SK-MEL-5 (cell line): ENCODE measurements at regions not wholly inside any gene's neighbourhood (a gene's known extent, or its start where the extent isn't known, plus 50 kb on each side); places are given as distances from the start of the nearest gene placed in this dataset.
"Not testable (repeated sequence)": the region's sequence is repeated elsewhere in the genome, so short reads cannot be mapped to it uniquely, and the experiment has no call there.

Experiments
- DNase-seq: peaks from one replicate; pipeline ENCODE4 v3.0.0-alpha.2; 2016; ENCODE audit warnings: low read depth, low spot score
- in situ Hi-C: cut with HindIII; loops from 2 replicates; pipeline ENCODE4 v1.10.0; 2016; ENCODE audit warnings: low sequenced_read_pairs, high pct_unique_total_duplicates, low pct_unique_long_range_greater_than_20kb

DNA sequence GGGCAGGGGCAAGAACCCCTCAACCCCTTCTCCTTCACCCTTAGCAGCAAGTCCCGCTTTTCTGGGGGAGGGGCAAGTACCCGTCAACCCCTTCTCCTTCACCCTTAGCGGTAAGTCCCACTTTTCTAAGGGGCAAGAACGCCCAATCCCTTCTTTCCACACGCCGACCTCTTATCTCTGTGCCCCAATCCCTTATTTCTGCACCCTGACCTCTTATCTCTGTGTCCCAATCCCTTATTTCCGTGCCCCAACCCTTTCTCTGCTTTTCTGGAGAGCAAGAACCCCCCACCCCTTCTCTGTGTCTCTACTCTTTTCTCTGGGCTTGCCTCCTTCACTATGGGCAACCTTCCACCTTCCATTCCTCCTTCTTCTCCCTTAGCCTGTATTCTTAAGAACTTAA, 225.0 kb upstream of the DUSP10 start:
- DNase-seq, in situ Hi-C loops: not testable (repeated sequence)

- in situ Hi-C loops, DNase-seq: not testable (repeated sequence)
These were observed 224.0 kb upstream of the DUSP10 start for GRCh38 chr1:221965891-221966290.

DNA sequence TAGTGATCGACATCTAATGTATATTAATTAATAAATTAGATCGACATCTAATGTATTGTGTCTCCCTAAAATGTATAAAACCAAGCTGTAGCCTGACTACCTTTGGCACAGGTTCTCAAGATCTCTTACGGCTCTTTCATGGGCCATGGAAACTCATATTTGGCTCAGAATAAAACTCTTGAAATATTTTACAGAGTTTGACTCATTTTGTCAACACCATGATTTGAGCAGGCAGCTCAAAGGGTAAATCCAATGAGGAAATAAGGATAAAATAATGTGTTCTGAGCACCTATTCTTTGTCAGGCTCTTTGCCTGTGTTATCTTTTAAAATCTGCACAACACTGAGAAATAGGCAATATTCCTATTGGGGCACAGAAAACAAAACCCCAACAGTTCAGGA, 223.4 kb upstream of the DUSP10 start:
- no peak for DNase-seq
- in situ Hi-C loops, result no loop called here

GRCh38 chr1:221963742-221964141, 221.9 kb upstream of the DUSP10 start:
- in situ Hi-C loops, result no loop called here
- DNase-seq, result no peak

- DNase-seq, result no peak
- in situ Hi-C loops, result no loop called here
These were observed 220.5 kb upstream of the DUSP10 start for GRCh38 chr1:221962385-221962784.

DNA sequence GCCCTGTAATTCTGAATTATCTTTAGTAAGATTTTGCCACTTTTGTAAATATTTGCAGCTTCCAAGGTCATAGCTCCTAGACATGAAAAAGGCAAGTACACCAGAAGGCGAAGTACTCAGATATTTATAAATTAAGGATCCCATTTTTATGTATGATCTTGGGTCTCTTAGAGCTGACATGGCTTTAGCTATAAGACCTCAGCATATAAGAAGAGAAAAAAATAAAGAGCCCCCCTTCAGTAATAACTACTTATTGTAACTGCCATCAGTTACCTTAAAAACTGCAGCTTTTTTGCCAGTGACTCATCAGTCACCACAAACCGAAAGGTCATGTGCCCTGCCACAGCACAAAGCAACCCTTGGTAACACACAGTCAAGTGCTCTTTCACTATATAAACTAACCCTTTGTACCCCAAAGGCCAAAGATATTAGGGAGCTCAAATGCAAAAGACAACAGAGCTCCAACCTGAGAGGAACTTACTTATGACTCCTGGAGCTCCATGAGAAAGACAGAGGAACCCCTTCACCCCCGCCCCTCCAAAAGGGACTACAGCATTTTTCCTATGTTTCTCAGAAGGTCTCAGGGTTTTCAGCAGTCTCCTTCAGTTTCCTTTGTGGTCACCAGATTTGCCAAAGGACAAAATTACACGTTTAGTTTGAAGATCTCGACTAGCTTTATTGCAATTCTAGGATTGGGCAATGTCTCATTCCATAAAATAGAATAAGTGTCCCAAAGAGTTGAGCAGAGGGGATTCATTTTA, 219.8 kb upstream of the DUSP10 start:
- peak; percentile 99 for DNase-seq
- in situ Hi-C loops, result no loop called here

- in situ Hi-C loops, result not testable (repeated sequence)
- DNase-seq, result peak; percentile 23
These were observed 216.3 kb upstream of the DUSP10 start for GRCh38 chr1:221958161-221958562.

DNA sequence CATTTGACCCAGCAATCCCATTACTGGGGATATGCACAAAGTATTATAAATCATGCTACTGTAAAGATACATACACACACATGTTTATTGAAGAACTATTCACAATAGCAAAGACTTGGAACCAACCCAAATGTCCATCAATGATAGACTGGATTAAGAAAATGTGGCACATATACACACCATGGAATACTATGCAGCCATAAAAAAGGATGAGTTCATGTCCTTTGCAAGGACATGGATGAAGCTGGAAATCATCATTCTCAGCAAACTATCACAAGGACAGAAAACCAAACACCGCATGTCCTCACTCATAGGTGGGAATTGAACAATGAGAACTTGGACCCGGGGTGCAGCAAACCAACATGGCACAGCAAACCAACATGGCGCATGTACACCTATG, 215.5 kb upstream of the DUSP10 start:
- in situ Hi-C loops, DNase-seq: not testable (repeated sequence)

DNA sequence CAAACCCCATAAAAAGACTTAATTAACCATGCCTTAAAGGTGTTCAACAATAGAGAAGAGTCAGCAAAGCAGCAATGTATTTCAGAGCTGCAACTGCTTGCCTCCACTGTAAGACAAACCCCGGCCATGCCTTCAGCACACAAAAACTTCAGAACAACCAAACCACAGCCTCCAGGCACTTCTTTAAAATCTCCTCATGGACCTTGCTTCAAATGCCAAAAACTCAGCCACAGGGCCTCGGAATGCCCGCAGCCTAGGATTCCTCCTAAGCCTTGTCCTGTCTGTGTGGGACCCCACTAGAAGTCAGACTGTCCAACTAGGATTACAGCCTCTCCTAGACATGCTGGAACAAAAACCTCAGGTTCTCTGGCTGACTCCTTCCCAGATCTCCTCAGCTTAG, 208.1 kb upstream of the DUSP10 start:
- in situ Hi-C loops, result no loop called here

GRCh38 chr1:221948459-221948858, 206.6 kb upstream of the DUSP10 start:
- in situ Hi-C loops, result no loop called here
- no peak for DNase-seq

More for the DNA sequence above, 208.1 kb upstream of the DUSP10 start:
- DNase-seq, result no peak

GRCh38 chr1:221947731-221948130, 205.8 kb upstream of the DUSP10 start:
- in situ Hi-C loops, result no loop called here
- no peak for DNase-seq

- in situ Hi-C loops, result no loop called here
- DNase-seq, result no peak
These were observed 204.9 kb upstream of the DUSP10 start for GRCh38 chr1:221946768-221947167.

DNA sequence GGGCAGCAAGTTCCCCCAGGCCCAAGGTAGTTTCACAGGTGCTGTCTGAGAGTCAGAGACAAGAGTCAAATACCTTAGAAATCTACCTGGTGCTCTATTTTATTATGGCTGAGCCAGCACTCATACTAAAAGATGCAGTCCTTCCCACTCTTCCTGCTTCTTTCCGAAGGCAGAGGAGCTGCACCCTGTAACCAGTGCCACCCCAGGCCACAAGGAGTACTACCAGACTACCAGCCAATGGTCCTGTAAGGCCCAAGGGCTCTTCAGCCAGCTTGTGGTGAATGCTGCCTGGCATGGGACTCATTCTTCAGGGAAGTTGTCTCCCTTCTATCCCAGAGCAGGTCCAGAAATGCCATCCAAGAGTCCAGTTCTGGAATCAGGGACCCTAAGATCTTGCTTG, 203.8 kb upstream of the DUSP10 start:
- DNase-seq, result no peak
- in situ Hi-C loops, result no loop called here

- in situ Hi-C loops, result no loop called here
- no peak for DNase-seq
These were observed 202.5 kb upstream of the DUSP10 start for GRCh38 chr1:221944247-221944870.

DNA sequence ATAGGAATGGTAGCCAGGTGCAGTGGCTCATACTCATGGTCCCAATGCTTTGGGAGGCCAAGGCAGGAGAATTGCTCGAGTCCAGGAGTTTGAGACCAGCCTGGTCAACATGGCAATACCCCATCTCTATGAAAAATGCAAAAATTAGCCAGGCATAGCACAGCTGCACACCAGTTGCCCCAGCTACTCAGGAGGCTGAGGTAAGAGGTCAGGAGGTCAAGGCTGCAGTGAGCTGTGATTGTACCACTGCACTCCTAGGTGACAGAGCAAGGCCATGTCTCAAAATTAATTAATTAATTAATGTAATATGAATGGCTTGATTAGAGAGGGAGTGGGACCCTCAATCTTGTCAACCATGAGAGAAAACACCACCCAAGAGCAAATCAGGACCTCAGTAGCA, 198.7 kb upstream of the DUSP10 start:
- in situ Hi-C loops, result no loop called here
- no peak for DNase-seq

GRCh38 chr1:221939607-221940006, 197.7 kb upstream of the DUSP10 start:
- DNase-seq, result no peak
- in situ Hi-C loops, result no loop called here

DNA sequence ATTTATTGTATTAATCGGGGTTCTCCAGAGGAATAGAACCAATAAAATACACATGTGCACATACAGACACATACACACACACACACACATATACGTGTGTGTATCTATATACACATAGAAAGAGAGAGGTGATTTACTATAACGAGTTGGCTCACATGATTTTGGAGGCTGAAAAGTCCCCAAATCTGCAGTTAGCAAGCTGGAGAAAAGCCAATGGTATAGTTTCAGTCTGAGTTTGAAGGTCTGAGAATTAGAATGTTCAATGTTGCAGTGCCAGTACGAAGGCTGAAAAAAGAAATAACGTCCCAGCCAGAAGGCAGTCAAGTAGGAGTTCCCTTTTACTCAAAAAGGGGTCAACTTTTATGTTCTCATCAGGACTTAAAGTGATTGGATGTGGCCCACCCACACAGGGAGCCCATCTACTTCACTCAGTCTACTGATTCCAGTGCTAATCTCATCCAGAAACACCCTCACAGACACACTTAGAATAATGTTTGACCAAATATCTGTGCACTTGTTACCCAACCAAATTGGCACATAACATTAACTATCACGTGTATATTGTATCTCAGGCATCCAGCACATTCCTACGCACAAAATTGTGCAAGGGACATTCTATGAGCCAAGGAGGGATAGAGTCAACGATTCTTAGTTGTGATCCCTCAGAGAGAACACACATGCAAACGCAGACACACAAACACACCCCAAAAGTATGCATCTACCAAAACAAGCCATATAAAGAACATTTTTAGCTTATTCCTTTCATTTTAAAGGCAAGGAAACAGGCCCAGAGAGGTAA, 195.5 kb upstream of the DUSP10 start:
- no peak for DNase-seq
- in situ Hi-C loops, result no loop called here

DNA sequence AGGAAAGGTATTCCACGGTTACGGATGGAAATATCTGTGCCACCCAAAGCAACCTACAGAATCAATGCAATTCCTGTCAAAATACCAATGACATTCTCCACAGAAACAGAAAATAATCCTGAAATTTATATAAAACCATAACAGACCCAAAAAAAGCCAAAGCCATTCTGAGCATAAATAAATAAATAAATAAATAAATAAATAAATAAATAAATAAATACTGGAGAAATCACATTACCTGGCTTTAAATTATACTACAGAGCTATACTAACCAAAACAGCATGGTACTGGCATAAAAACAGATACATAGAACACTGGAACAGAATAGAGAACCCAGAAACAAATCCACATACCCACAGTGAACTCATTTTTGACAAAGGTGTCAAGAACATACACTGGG, 191.9 kb upstream of the DUSP10 start:
- in situ Hi-C loops, result no loop called here
- DNase-seq, result no peak

DNA sequence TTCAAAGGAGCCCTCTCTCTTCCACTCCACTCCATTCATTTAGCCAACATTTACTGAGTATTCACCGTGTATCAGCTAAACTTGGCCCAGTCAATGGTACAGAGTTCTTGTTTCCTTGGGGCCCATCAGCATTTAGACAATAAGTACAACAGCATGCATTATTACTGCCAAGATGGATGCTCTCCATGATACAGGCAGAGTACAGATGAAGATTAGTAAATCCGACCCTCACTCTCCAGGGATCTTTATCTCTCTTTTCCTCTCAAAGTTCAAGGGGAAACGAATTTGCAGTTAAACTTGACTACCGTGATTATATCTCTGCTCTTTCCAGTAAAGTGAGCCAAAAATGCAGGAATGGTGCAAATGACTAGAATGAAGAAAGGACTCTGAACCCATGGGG, 184.6 kb upstream of the DUSP10 start:
- in situ Hi-C loops, result no loop called here
- no peak for DNase-seq
